ENCODE measurements at regions not wholly inside any gene's neighbourhood (a gene's known extent, or its start where the extent isn't known, plus 50 kb on each side); places are given as distances from the start of the nearest gene placed in this dataset.

DNA sequence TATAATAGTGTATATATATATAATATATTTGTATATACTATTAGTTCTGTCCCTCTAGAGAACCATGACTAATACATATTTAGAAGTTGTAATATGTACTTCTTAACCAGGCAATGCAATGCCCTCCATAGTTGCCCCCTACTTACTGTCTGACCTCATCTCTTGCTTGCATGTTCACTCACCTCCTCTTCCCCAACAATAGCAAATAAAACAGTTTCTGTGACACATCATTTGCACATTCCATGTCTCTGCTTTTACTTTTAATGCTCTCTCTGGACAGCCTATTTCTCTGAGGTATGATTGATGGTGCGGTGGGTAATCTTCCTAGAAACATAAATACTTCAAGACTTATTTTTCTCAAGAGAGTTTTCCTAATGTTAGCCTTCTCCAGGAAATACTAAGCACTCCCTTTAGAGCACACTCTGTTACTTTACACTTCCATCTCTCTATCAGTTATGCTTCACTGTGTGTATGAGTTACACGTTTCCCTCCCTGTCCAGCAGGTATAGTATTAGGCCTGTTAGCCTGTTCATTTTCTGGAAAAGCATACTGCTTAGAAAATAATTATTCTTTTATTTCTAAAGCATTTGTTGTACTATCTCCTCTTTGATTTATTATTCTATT, 295.6 kb upstream of the LRATD1 start:
- TF ChIP-seq, protein P1, sequence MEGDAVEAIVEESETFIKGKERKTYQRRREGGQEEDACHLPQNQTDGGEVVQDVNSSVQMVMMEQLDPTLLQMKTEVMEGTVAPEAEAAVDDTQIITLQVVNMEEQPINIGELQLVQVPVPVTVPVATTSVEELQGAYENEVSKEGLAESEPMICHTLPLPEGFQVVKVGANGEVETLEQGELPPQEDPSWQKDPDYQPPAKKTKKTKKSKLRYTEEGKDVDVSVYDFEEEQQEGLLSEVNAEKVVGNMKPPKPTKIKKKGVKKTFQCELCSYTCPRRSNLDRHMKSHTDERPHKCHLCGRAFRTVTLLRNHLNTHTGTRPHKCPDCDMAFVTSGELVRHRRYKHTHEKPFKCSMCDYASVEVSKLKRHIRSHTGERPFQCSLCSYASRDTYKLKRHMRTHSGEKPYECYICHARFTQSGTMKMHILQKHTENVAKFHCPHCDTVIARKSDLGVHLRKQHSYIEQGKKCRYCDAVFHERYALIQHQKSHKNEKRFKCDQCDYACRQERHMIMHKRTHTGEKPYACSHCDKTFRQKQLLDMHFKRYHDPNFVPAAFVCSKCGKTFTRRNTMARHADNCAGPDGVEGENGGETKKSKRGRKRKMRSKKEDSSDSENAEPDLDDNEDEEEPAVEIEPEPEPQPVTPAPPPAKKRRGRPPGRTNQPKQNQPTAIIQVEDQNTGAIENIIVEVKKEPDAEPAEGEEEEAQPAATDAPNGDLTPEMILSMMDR (IDR thresholded peaks at IDR 0.05), result no peak
- TF ChIP-seq POLR2A (IDR thresholded peaks at IDR 0.05), result no peak

Data from vagina (tissue), 2 donors.